Stimulated activated CD4-positive, alpha-beta T cell treated with anti-CD3 and anti-CD28 coated beads, Interleukin-1b, Interleukin-23, amount 100 ng/mL, for 48 hours (primary cell): ENCODE measurements at regions not wholly inside any gene's neighbourhood (a gene's known extent, or its start where the extent isn't known, plus 50 kb on each side); places are given as distances from the start of the nearest gene placed in this dataset.

ENCODE experiments used
- DNase-seq: peaks from one replicate; pipeline ENCODE4 v3.0.0-alpha.2; 2020

- DNase-seq = no peak
These were observed 301.2 kb downstream of the ZNF536 start for GRCh38 chr19:30673336-30673735.

- DNase-seq = no peak
These were observed 300.7 kb downstream of the ZNF536 start for GRCh38 chr19:30672926-30673325.

- no peak for DNase-seq
These were observed 299.5 kb downstream of the ZNF536 start for GRCh38 chr19:30671622-30672051.

GRCh38 chr19:30671367-30671619 is 299.1 kb downstream of the ZNF536 start:
- no peak for DNase-seq

- no peak for DNase-seq
These were observed 298.6 kb downstream of the ZNF536 start for GRCh38 chr19:30670562-30671366.

- DNase-seq = no peak
These were observed 297.8 kb downstream of the ZNF536 start for GRCh38 chr19:30670011-30670329.

GRCh38 chr19:30669329-30670010 is 297.3 kb downstream of the ZNF536 start:
- DNase-seq = peak; percentile 37

GRCh38 chr19:30668521-30669155 is 296.5 kb downstream of the ZNF536 start:
- DNase-seq = no peak

GRCh38 chr19:30667746-30668145 is 295.6 kb downstream of the ZNF536 start:
- no peak for DNase-seq

- no peak for DNase-seq
These were observed 295.0 kb downstream of the ZNF536 start for GRCh38 chr19:30667227-30667626.

- DNase-seq = peak; percentile 12
These were observed 294.2 kb downstream of the ZNF536 start for GRCh38 chr19:30666301-30666803.

- no peak for DNase-seq
These were observed 293.3 kb downstream of the ZNF536 start for GRCh38 chr19:30665449-30665848.

GRCh38 chr19:30663611-30664174 is 291.5 kb downstream of the ZNF536 start:
- no peak for DNase-seq

GRCh38 chr19:30662211-30662861 is 290.2 kb downstream of the ZNF536 start:
- DNase-seq = no peak

- DNase-seq = no peak
These were observed 287.5 kb downstream of the ZNF536 start for GRCh38 chr19:30659638-30660037.

- DNase-seq = no peak
These were observed 284.4 kb downstream of the ZNF536 start for GRCh38 chr19:30656520-30657100.

GRCh38 chr19:30653646-30654386 is 281.6 kb downstream of the ZNF536 start:
- DNase-seq = no peak

- DNase-seq = no peak
These were observed 280.6 kb downstream of the ZNF536 start for GRCh38 chr19:30652751-30653150.

GRCh38 chr19:30651691-30652090 is 279.5 kb downstream of the ZNF536 start:
- DNase-seq = no peak

- no peak for DNase-seq
These were observed 278.9 kb downstream of the ZNF536 start for GRCh38 chr19:30651066-30651465.

- DNase-seq = peak; percentile 32
These were observed 277.9 kb downstream of the ZNF536 start for GRCh38 chr19:30649934-30650614.
